SK-N-SH (cell line): ENCODE measurements at regions not wholly inside any gene's neighbourhood (a gene's known extent, or its start where the extent isn't known, plus 50 kb on each side); places are given as distances from the start of the nearest gene placed in this dataset.

Experiments used
- CHD2 ChIP-seq: fragments of 150-350 bp; IDR thresholded peaks from 2 replicates; pipeline ENCODE4 v1.6.1; 2018; ENCODE audit warnings: low read length; ENCODE audit not compliant: partially characterized antibody
- POLR2AphosphoS5 ChIP-seq: IDR thresholded peaks from 2 replicates; pipeline ENCODE4 v1.6.1; 2012; ENCODE audit warnings: low read depth, low read length
- RFX5 ChIP-seq: IDR thresholded peaks from 2 replicates; pipeline ENCODE4 v1.6.1; 2012; ENCODE audit warnings: mild to moderate bottlenecking, improper control_type of control experiment, low read length
- TF ChIP-seq, protein P1 (sequence below): fragments of 200-600 bp; sonication (generic); IDR thresholded peaks from 2 replicates; pipeline ENCODE4 v1.6.1; 2017; ENCODE audit warnings: antibody characterized with exemption, mild to moderate bottlenecking, moderate library complexity
- TF ChIP-seq, protein P2 (sequence below): IDR thresholded peaks from 2 replicates; pipeline ENCODE4 v1.4.0; 2012; ENCODE audit warnings: low read depth
- TF ChIP-seq, protein P3 (sequence below): IDR thresholded peaks from 2 replicates; pipeline ENCODE4 v1.4.0; 2012; ENCODE audit warnings: low read depth, borderline replicate concordance

DNA sequence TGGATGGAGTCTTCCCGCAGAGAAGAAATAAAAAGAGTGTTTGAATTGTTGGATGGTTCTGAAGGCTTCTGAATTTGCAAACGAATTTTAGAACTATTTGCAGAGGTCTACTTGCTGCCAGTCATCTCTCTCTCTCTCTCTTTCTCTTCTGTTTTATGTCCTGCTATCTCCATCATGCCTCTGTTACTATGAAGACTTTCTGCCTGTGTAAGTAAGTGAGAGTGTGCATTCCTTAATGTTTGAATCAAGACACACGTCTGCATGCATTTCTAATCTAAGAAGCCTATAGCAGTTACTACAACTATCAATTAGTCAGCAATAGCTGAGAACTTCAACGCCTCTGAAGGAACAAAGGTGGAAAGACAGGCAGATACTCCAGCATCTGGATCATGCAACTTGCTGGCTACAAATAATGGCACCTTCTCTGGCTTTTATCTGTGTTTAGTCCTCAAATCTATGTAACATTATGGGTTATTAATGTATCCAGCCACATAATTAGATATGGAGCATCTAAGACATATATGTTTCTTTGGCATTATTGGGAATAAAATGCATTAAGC, 191.5 kb upstream of the BLID start:
- TF ChIP-seq, protein P1, sequence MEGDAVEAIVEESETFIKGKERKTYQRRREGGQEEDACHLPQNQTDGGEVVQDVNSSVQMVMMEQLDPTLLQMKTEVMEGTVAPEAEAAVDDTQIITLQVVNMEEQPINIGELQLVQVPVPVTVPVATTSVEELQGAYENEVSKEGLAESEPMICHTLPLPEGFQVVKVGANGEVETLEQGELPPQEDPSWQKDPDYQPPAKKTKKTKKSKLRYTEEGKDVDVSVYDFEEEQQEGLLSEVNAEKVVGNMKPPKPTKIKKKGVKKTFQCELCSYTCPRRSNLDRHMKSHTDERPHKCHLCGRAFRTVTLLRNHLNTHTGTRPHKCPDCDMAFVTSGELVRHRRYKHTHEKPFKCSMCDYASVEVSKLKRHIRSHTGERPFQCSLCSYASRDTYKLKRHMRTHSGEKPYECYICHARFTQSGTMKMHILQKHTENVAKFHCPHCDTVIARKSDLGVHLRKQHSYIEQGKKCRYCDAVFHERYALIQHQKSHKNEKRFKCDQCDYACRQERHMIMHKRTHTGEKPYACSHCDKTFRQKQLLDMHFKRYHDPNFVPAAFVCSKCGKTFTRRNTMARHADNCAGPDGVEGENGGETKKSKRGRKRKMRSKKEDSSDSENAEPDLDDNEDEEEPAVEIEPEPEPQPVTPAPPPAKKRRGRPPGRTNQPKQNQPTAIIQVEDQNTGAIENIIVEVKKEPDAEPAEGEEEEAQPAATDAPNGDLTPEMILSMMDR: no peak
- TF ChIP-seq POLR2AphosphoS5: no peak
- TF ChIP-seq, protein P2, sequence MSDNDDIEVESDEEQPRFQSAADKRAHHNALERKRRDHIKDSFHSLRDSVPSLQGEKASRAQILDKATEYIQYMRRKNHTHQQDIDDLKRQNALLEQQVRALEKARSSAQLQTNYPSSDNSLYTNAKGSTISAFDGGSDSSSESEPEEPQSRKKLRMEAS: no peak
- TF ChIP-seq, protein P3, sequence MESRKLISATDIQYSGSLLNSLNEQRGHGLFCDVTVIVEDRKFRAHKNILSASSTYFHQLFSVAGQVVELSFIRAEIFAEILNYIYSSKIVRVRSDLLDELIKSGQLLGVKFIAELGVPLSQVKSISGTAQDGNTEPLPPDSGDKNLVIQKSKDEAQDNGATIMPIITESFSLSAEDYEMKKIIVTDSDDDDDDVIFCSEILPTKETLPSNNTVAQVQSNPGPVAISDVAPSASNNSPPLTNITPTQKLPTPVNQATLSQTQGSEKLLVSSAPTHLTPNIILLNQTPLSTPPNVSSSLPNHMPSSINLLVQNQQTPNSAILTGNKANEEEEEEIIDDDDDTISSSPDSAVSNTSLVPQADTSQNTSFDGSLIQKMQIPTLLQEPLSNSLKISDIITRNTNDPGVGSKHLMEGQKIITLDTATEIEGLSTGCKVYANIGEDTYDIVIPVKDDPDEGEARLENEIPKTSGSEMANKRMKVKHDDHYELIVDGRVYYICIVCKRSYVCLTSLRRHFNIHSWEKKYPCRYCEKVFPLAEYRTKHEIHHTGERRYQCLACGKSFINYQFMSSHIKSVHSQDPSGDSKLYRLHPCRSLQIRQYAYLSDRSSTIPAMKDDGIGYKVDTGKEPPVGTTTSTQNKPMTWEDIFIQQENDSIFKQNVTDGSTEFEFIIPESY: no peak
- TF ChIP-seq CHD2: no peak
- TF ChIP-seq RFX5: no peak
